Activated naive CD4-positive, alpha-beta T cell treated with anti-CD3 and anti-CD28 coated beads, Interleukin-2, amount 10 ng/mL, durations not matched to agents 7 days and 5 days (primary cell): ENCODE measurements at regions not wholly inside any gene's neighbourhood (a gene's known extent, or its start where the extent isn't known, plus 50 kb on each side); places are given as distances from the start of the nearest gene placed in this dataset.
A peak's percentile ranks its signal among the peaks of the same experiment; 100 is the strongest.
"Not testable (repeated sequence)": the region's sequence is repeated elsewhere in the genome, so short reads cannot be mapped to it uniquely, and the experiment has no call there.

Source experiments
- CTCF ChIA-PET: fragments of 350-600 bp; sonication (Branson Sonifier 250); formaldehyde crosslinking; loops from one replicate; lab custom pipeline; 2021; ENCODE audit warnings: antibody characterized with exemption; lab: Charles Lee
- DNase-seq: peaks from one replicate; pipeline ENCODE4 v3.0.0-alpha.2; 2020
- H3K27ac Mint-ChIP-seq: one replicate; pipeline ENCODE4 v1.8.0; 2021; ENCODE audit warnings: mild to moderate bottlenecking, moderate library complexity, mixed read lengths
- H3K27me3 Mint-ChIP-seq: one replicate; pipeline ENCODE4 v1.8.0; 2021; ENCODE audit warnings: mild to moderate bottlenecking, mixed read lengths
- H3K36me3 Mint-ChIP-seq: one replicate; pipeline ENCODE4 v1.8.0; 2021; ENCODE audit warnings: mixed read lengths
- H3K4me1 Mint-ChIP-seq: one replicate; pipeline ENCODE4 v1.8.0; 2021; ENCODE audit warnings: mixed read lengths
- H3K4me3 Mint-ChIP-seq: one replicate; pipeline ENCODE4 v1.8.0; 2021; ENCODE audit warnings: mild to moderate bottlenecking, moderate library complexity, mixed read lengths
- H3K9me3 Mint-ChIP-seq: one replicate; pipeline ENCODE4 v1.8.0; 2021; ENCODE audit warnings: mixed read lengths

DNA sequence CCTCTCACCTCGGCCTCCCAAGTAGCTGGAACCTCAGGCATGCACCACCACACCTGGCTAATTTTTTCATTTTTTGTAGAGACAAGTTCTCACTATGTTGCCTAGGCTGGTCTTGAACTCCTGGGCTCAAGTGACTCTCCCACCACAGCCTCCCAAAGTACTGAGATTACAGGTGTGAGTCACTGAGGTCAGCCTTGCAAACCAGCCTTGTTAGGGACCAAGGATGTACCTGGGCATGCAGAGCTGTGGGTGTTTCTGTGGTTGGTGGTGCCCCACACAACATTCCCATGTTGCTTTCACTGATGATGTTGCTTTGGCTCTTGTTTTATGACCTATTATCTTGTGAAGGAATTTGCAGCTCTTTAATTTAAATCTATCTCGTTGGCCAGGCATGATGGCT is 54.8 kb downstream of the OTUD1 start:
- Mint-ChIP-seq H3K27me3 (peaks cover 18% of the 10 kb centered on the region), H3K27ac (no peak overlapping the region), H3K4me1 (no peaks in the 10 kb centered on the region), H3K9me3 (no peaks in the 10 kb centered on the region), H3K4me3 (no peak overlapping the region), H3K36me3 (no peaks in the 10 kb centered on the region)
- CTCF ChIA-PET: no interaction called here
- no peak for DNase-seq

DNA sequence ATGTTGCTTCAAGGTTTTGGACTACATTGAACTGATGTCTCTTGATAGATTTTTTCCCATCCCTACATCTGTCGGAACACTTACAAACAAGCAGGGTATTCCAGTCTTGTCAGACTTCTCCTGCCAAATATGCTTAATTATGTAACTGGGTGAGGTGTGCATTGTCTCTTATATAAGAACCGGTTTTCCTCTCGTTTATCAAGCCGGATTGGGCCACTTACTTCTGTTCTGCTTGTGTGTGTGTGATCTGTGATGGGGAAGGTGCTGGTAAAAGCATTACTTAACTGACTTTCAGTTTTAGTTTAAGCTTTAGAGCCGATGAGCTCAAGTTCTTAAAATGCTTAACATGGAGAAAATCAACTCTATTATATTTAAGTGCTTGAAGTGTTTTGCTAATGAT is 57.9 kb downstream of the OTUD1 start:
- Mint-ChIP-seq H3K27me3 (peaks cover 15% of the 10 kb centered on the region), H3K36me3 (no peaks in the 10 kb centered on the region), H3K4me1 (no peaks in the 10 kb centered on the region), H3K27ac (no peak overlapping the region), H3K4me3 (no peak overlapping the region), H3K9me3 (no peaks in the 10 kb centered on the region)
- DNase-seq: no peak
- CTCF ChIA-PET: no interaction called here

DNA sequence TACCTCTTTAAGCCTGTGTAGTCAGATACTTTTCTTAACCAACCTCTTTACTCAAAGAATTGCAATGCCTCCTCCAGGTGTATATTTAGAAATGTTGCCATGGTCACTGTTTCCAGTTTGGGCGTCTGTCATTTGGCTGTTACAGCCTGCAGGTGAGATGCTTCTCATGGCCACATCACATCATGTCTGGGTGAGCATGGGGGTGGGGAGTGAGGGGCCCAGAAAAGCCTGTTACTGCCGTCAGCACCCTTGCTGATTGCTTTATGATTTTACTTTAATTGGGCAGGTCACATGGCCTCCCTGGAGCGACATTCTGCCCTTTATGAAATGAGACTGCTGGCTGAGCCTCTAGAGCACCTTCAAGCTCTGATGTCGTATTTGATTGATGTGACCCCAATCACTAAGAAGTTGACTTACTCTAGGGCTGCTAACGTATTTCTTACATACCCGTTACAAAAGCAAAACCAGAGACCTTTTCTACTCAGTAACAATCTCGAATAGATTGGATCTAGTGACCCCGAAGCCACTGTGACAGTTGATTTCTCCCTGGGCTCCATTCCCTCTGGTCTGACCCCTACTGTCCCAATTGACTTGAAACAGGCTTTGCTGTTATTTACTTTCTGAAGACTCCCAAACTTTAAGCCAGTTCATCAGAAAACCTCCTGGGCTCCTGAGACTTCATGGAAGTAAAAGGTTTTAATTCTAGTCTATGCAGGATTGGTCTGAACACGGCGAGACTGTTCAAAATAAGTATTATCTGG is 60.7 kb downstream of the OTUD1 start:
- Mint-ChIP-seq H3K9me3 (no peaks in the 10 kb centered on the region), H3K27ac (no peak overlapping the region), H3K27me3 (peaks cover 8% of the 10 kb centered on the region), H3K4me3 (no peak overlapping the region), H3K4me1 (no peaks in the 10 kb centered on the region), H3K36me3 (no peaks in the 10 kb centered on the region)
- no peak for DNase-seq
- CTCF ChIA-PET: interaction anchor here (0.5 kb wide), 1 partner anchor 1807 kb away, joined by 4 read pairs; no protein-coding TSS in a partner anchor

DNA sequence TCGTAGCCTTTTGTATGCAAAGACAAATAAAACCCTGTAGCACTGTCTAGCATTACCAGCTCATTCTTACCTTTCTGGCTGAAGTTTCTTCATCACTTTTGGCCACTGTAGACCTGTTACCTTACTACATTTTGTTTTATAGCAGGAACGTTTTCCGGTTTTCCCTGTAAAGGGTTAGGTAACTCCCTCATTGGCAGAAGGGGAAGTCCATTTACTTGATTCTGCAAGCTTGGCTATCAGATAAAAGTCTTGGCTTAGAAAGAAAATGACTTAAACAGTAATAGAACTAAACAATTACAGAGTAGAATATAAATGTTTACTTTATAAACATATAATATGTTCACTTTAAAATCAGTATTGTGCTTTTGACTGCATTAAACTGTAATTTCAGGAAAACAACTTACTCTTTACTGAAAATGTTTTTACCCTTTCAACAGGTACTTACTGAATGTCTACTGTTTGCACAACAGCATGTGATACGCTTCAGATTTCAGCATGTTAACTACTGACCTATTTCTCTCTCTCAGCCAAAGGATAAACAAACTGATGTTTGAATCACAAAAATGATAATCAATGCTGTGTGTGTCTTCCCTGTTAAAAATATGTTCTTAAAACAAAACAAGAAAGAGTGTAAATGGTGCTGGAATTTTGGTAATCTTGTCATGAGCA is 67.1 kb downstream of the OTUD1 start:
- CTCF ChIA-PET: interaction anchor here (0.9 kb wide), 1 partner anchor 10 kb away, joined by 3 read pairs; no protein-coding TSS in a partner anchor
- DNase-seq: no peak
- no peaks in the 10 kb centered on the region for H3K9me3 Mint-ChIP-seq
- H3K36me3 Mint-ChIP-seq: no peaks in the 10 kb centered on the region
- peaks cover 3% of the 10 kb centered on the region for H3K27me3 Mint-ChIP-seq
- H3K4me1 Mint-ChIP-seq: no peaks in the 10 kb centered on the region
- H3K4me3 Mint-ChIP-seq: no peak overlapping the region
- H3K27ac Mint-ChIP-seq: no peak overlapping the region

DNA sequence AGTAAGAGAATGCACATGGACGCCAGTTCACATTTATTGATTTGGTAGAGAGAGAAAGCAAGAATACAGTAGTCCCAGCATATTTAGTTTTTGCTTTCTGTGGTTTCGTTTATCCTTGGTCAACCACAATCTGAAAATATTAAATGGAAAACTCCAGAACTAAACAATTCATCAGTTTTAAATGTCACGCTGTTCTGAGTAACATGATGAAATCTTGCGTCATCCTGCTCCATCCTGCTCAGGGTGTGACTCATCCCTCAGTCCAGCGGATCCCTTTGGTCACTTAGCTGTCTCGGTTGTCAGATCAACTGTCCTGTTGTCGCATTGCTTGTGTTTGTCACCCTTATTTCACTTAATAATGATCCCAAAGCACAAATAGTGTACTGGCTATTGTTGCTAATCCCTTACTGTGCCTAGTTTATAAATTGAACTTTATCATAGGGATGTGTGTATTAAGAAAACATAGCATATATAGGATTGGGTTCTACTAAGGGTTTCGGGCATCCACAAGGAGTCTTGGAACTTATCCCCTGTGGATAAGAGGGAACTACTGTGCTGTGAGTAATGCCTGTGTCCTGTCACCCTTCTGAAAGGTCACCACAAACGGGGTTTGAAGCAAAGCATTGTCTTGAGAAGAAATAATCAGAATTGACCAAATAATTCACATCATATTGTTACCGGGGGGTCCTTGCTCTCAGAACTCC is 73.6 kb downstream of the OTUD1 start:
- Mint-ChIP-seq H3K36me3 (no peaks in the 10 kb centered on the region), H3K4me1 (peaks cover 5% of the 10 kb centered on the region), H3K9me3 (peaks cover 3% of the 10 kb centered on the region), H3K27ac (no peak overlapping the region), H3K4me3 (no peak overlapping the region), H3K27me3 (peaks cover 5% of the 10 kb centered on the region)
- CTCF ChIA-PET: interaction anchor here (1.2 kb wide), 1 partner anchor 198 kb away, joined by 3 read pairs; no protein-coding TSS in a partner anchor
- DNase-seq: no peak

DNA sequence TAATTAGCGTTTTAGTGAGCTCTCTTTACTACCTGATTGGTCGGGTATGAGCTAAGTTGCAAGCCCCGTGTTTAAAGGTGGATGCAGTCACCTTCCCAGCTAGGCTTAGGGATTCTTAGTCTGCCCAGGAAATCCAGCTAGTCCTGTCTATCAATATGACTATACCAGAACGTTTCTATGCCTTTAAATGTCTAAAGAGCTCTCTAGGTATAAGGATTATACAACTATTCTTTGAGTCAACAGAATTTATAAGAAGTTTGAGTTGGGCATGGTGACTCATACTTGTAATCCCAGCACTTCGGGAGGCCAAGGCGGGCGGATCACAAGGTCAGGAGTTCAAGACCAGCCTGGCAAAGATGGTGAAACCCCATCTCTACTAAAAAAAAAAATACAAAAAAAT is 74.7 kb downstream of the OTUD1 start:
- not testable (repeated sequence) for H3K9me3 Mint-ChIP-seq, H3K27ac Mint-ChIP-seq, DNase-seq, H3K4me1 Mint-ChIP-seq, H3K27me3 Mint-ChIP-seq, H3K36me3 Mint-ChIP-seq, H3K4me3 Mint-ChIP-seq
- CTCF ChIA-PET: interaction anchor here (0.7 to 1.2 kb wide), 2 partner anchors 68 to 199 kb away, joined by 3 read pairs; no protein-coding TSS in a partner anchor

DNA sequence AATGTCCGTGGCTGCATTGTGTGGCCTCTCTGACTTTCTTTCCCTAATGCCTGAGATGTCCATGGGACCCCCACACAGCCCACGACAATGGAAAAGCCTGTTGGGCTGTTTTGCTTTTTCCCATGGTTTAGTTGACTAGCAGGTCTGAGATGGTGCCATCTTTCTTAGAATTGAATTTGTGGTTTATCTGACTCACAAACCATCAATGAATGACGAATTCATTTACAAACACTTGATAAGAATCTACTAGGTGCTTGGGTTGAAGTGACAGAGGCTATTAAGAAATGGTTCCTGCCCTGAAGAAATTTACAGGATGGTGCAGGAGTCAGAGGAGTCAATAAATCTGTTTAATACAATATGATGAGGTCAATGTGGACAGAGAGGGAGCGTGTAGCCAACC is 75.4 kb downstream of the OTUD1 start:
- DNase-seq: no peak

DNA sequence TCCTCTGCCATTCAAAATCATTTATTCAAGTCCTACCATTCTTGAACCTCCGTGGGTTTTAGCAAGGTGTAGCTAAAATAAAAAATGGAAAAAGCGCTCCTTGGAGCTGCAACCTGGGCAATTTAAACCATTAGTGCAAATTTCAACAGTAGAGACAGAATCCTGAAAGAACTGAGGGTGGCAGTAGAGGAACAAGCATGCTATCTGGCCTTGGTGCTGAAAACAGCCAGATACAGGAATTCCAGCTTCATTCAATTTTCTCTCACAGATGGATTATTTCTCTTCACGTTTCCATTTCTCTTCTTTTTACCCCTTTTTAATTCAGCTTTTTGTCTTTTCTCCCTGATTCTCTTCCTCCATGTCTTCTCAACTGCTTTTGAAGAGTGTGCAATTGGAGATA is 77.7 kb downstream of the OTUD1 start:
- H3K27me3 Mint-ChIP-seq: peaks cover 13% of the 10 kb centered on the region
- CTCF ChIA-PET: interaction anchor here (0.8 to 2.0 kb wide), 14 partner anchors 10 to 361 kb away, joined by 3 to 11 read pairs (median 4); no protein-coding TSS in a partner anchor
- no peaks in the 10 kb centered on the region for H3K36me3 Mint-ChIP-seq

More for the DNA sequence above, 75.4 kb downstream of the OTUD1 start:
- H3K4me3 Mint-ChIP-seq: no peak overlapping the region
- peaks cover 3% of the 10 kb centered on the region for H3K9me3 Mint-ChIP-seq
- peaks cover 5% of the 10 kb centered on the region for H3K27me3 Mint-ChIP-seq
- H3K36me3 Mint-ChIP-seq: no peaks in the 10 kb centered on the region
- H3K27ac Mint-ChIP-seq: no peak overlapping the region
- peaks cover 5% of the 10 kb centered on the region for H3K4me1 Mint-ChIP-seq
- CTCF ChIA-PET: interaction anchor here (0.7 kb wide), 1 partner anchor 69 kb away, joined by 3 read pairs; no protein-coding TSS in a partner anchor

DNA sequence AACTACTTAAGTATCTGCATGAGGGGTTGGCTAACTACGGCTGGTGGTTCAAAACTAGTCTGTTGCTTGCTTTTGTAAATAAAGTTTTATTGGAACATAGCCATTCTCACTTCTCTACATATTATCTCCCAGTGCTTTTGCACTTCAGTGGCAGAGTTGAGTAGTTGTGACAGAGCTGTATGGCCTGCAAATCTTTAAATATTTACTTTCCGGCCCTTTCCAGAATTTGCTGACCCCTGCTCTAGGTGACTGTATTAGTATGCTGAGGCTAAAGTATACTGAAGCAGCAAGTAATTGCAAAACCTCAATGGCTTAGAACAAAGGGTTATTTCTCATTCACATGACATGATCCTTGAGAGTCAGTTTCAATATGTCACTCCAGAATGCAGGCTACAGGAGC is 78.3 kb downstream of the OTUD1 start:
- Mint-ChIP-seq H3K4me3 (no peak overlapping the region), H3K27ac (no peak overlapping the region), H3K27me3 (peaks cover 14% of the 10 kb centered on the region), H3K36me3 (no peaks in the 10 kb centered on the region), H3K9me3 (peaks cover under 1% of the 10 kb centered on the region), H3K4me1 (peaks cover 5% of the 10 kb centered on the region)
- no peak for DNase-seq
- CTCF ChIA-PET: interaction anchor here (1.0 to 2.0 kb wide), 7 partner anchors 11 to 202 kb away, joined by 3 to 11 read pairs (median 3); no protein-coding TSS in a partner anchor

More for the DNA sequence above, 77.7 kb downstream of the OTUD1 start:
- Mint-ChIP-seq H3K4me3 (no peak overlapping the region), H3K9me3 (peaks cover 3% of the 10 kb centered on the region), H3K4me1 (peaks cover 5% of the 10 kb centered on the region), H3K27ac (no peak overlapping the region)
- no peak for DNase-seq

DNA sequence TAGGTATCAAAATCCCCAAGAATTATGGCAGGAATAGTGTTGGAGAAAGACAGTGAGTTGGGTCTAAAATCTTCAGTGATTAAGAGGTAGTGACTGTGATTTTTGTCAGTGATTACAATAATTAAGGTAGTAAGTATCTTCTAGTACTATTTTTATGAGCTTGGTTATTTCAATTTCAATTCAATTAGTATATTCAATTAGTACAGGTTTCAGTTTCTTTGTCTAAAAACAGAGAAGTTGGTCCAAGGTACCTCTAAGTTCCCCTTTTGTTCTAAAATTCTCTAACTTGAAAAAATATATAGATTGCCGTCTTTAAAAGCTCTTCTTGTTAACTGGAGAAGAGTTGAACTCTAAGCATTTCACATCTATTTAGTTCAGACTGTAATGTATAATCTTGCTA is 82.9 kb downstream of the OTUD1 start:
- CTCF ChIA-PET: interaction anchor here (1.0 to 1.3 kb wide), 3 partner anchors 122 to 229 kb away, joined by 3 to 4 read pairs (median 3); no protein-coding TSS in a partner anchor
- Mint-ChIP-seq H3K4me3 (no peak overlapping the region), H3K9me3 (no peaks in the 10 kb centered on the region), H3K27me3 (peaks cover 12% of the 10 kb centered on the region), H3K36me3 (no peaks in the 10 kb centered on the region), H3K27ac (no peak overlapping the region), H3K4me1 (no peaks in the 10 kb centered on the region)
- DNase-seq: no peak

DNA sequence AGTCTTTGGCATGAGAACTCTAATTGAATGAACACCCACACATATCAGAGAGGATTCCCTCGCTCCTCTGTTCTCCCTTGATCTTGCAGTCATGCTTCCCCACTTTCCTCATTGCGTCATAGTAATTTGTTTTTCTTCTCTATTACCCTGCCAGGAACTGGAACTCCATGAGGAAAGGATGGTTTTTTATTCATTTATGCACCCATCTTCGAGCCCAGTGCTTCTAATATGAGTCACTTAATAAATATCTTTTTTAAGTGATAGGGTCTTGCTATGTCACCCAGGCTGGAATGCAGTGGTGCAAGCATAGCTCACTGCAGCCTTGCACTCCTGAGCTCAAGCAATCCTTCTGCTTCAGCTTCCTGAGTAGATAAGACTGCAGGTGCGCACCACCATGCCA is 83.5 kb downstream of the OTUD1 start:
- Mint-ChIP-seq H3K4me1 (no peaks in the 10 kb centered on the region), H3K27ac (no peak overlapping the region), H3K27me3 (peaks cover 12% of the 10 kb centered on the region), H3K36me3 (no peaks in the 10 kb centered on the region), H3K9me3 (no peaks in the 10 kb centered on the region), H3K4me3 (no peak overlapping the region)
- CTCF ChIA-PET: no interaction called here
- no peak for DNase-seq

DNA sequence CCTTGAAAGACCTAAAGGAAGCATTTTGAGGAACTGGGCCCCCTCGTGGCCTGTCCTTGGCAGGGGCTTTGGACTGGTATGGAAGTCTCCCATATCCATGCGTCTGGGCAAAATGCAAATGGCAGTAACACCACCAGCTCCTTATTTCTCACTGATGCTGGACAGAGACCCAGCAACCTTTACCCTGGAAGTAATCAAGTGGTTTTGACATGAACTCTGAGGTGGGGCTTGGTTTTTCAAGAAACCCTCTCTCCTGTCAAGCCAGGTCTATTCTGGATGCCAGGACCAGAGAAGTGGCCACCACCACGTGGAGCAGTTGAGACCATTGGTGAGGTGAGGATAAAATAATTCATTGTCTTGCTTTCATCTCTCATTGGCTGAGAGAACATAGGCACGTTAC is 84.4 kb downstream of the OTUD1 start:
- CTCF ChIA-PET: interaction anchor here (0.7 kb wide), 1 partner anchor 344 kb away, joined by 3 read pairs; no protein-coding TSS in a partner anchor
- no peaks in the 10 kb centered on the region for H3K4me1 Mint-ChIP-seq
- no peaks in the 10 kb centered on the region for H3K36me3 Mint-ChIP-seq
- peaks cover 12% of the 10 kb centered on the region for H3K27me3 Mint-ChIP-seq
- no peak overlapping the region for H3K4me3 Mint-ChIP-seq
- no peaks in the 10 kb centered on the region for H3K9me3 Mint-ChIP-seq
- no peak overlapping the region for H3K27ac Mint-ChIP-seq
- DNase-seq: no peak

DNA sequence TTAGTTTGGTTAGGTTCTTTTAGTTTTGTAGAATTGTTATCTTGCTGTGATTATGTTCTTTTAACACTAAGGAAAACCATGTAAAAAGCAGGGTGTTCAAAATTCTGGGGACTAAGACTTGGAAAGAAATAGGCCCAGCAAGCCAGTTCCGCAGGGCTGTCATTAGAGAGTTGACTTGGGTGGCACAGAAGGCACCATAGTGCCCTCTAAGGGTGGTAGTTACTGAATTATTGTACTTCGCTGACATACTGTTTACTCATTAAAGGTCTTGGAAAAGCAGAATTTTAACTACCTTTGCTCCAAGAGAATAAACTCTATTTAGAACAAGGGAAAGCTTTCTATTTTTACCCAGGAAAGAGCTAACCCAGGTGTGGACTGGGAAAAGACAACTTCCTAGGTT is 86.5 kb downstream of the OTUD1 start:
- Mint-ChIP-seq H3K36me3 (no peaks in the 10 kb centered on the region), H3K4me1 (no peaks in the 10 kb centered on the region), H3K9me3 (no peaks in the 10 kb centered on the region), H3K27ac (no peak overlapping the region), H3K27me3 (peaks cover 11% of the 10 kb centered on the region), H3K4me3 (no peak overlapping the region)
- CTCF ChIA-PET: interaction anchor here (0.7 to 7.5 kb wide), 7 partner anchors 9 to 230 kb away, joined by 3 to 78 read pairs (median 5); no protein-coding TSS in a partner anchor
- DNase-seq: peak; percentile 36

DNA sequence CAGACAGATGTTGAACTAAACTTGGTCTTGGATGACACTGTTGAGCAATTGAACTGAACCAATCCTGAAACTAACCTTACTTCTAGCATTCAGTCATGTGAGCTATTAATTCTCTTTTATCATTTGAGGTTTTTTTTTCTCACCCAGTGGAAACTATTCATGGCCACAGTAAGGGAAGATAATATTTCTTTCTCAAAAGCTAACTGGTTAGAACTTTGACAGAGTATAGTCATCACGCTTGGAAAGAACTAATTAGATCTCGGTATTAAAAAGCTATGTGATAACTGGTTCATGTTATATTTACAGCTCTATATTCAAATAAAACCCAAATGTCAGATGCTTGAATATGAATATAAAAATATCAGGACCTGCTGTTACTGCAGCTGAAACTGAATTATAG is 89.5 kb downstream of the OTUD1 start:
- no peaks in the 10 kb centered on the region for H3K36me3 Mint-ChIP-seq
- CTCF ChIA-PET: interaction anchor here (0.6 to 7.5 kb wide), 9 partner anchors 12 to 235 kb away, joined by 3 to 78 read pairs (median 4); no protein-coding TSS in a partner anchor
- H3K27me3 Mint-ChIP-seq: no peaks in the 10 kb centered on the region
- no peak overlapping the region for H3K27ac Mint-ChIP-seq
- H3K4me3 Mint-ChIP-seq: no peak overlapping the region
- peaks cover 3% of the 10 kb centered on the region for H3K4me1 Mint-ChIP-seq
- DNase-seq: no peak
- no peaks in the 10 kb centered on the region for H3K9me3 Mint-ChIP-seq
